ENCODE measurements at regions not wholly inside any gene's neighbourhood (a gene's known extent, or its start where the extent isn't known, plus 50 kb on each side); places are given as distances from the start of the nearest gene placed in this dataset.

GRCh38 chr16:58809213-58809612, 75.1 kb upstream of the GOT2 start:
- TF ChIP-seq CTCF (IDR thresholded peaks at IDR 0.05) (no peak), POLR2A (IDR thresholded peaks at IDR 0.05) (no peak)

Measured in testis (tissue), 2 donors.